Hematopoietic multipotent progenitor cell treated with erythropoietin and hydrocortisone succinate and interleukin-3 and kit ligand, for 6 days (in vitro differentiated cells): ENCODE measurements at regions not wholly inside any gene's neighbourhood (a gene's known extent, or its start where the extent isn't known, plus 50 kb on each side); places are given as distances from the start of the nearest gene placed in this dataset.
"Not testable (repeated sequence)": the region's sequence is repeated elsewhere in the genome, so short reads cannot be mapped to it uniquely, and the experiment has no call there.

Experiments used
- DNase-seq: peaks from one replicate; pipeline ENCODE4 v3.0.0-alpha.2; 2015

DNA sequence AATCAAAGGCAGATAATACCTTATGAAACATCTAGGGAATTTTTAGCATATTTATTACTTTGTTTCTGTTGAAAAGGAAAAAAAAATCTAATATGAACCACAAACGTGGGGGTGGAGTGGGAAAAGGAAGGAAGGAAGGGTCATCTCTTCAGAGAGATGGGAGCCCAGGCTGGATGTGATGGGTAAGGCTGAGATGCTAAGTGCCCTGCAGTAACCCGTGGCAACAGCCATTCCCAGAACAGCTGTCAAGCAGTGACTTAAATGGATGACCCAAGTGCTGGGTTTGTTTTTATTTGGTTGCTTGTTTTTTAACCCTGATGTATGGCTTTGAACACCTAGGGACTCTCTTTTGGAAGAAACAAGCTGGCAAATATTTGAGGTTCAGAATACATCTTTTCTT is 50.7 kb upstream of the KLF7 start:
- DNase-seq, result no peak

DNA sequence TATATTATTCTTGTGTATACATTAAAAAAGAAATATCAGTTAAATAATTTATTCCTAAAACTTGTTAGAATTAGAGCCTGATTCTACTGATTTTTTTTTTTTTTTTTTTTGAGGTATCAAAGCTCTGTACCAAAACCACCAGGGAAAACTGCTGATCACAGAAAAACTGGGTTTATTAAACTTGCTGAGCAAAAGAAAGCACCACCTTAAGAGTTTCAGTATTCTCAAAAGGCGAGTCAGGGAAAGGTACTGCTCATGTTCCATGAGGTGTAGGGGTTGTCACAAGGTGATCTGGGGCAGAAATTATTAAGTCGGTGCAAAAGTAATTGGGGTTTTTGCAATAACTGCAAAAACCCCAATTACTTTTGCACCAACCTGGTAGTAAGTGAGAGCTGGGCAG is 51.7 kb upstream of the KLF7 start:
- no peak for DNase-seq

DNA sequence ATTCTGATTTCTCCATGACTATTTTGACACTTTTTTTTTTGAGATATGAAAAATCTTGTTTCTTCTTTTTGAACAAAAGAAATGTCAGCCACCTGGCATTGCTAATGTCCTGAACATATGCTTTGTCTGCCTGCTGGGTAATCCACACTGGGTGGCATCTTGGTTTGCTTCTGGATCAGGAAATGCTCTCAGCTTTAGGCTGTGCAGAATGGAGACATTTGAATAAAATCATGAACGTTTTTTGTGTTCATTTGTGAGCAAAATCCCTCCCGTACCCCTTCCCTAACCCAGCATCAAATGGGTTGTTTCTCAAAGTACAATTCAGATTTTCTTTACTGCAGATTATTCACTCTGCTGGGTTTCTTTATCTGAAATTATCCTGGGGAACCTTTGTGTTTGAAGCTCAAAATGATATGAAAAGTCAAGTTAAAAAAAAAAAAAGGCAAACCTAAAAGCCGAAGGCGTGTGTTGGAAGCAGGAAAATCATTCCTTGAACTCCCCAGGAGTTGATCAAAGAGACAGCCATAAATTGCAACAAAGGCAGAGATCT is 53.4 kb upstream of the KLF7 start:
- no peak for DNase-seq

DNA sequence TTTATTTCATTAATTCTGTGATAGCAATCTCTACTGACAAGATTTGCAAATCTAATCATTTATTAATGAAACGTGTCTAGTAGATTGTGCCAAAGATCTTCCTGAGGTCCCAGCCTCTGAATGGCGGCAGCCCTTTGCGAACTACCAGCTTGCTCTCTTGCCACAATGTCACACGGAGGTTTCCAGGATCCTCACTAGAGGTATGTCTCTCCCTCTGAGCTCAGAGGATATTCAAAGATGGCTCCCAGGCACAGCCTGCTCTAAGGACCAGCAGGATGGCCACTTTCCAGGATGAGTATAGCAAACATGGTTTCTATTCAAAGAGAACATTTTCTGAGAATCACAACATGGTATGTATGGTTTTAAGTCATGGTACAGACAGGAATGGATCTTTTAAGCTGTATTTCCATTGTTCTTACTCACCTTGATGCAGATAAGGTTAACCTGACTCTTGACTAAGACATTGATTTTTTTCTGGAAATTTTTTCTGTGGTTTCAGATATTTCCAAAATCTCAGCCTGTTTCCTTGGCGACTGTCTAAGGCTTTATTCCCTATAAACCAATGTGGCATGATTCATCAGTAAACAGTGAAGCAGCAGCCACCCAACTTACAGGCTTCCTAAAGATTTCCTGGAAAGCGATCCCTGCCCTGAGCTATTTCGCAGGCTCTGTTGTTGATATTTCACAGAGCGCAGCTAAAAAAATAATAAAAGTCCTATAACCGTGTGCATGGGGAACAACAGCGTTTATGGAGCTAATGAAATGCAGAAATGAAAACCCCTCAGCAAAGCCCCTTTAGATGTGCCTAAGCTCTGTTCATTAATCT is 54.1 kb upstream of the KLF7 start:
- no peak for DNase-seq

GRCh38 chr2:207221731-207222130 is 56.0 kb upstream of the KLF7 start:
- DNase-seq, result no peak

DNA sequence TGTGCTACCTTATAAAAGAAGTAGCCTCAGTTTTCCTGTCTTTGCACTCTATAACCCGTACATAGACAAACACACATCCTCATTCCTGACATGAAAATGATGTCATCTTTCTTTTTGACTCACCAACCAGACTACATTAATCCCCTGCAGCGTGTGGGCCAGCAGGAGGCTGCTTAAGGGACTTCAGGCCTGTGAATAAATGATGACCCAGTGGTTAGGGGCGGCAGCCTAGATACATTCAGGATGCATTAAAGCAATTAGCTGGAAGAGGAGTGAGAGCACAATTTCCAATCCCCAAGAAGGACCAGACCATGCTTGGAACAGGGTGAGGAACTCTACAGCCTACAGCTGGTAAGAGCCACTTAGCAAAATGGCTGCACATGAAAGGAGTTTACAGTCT is 57.3 kb upstream of the KLF7 start:
- DNase-seq, result no peak

DNA sequence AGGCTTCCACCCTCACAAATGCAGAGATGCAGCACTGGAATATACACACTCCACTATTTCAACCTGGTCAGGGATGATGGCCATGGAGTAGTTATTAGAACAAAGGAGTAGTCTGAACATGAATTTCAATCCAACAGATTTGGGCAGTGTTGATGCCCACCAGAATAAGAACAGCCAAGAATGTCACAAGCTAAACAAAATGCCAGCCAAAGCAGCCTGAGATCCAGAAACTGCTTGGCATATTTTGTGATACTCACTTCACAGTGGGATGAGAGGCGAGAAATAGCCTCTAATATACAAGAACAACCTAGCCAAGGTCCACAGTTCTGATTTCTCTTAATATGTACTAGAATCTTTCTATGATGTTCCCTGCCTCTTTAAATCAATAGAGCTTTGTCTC is 58.6 kb upstream of the KLF7 start:
- DNase-seq, result no peak

DNA sequence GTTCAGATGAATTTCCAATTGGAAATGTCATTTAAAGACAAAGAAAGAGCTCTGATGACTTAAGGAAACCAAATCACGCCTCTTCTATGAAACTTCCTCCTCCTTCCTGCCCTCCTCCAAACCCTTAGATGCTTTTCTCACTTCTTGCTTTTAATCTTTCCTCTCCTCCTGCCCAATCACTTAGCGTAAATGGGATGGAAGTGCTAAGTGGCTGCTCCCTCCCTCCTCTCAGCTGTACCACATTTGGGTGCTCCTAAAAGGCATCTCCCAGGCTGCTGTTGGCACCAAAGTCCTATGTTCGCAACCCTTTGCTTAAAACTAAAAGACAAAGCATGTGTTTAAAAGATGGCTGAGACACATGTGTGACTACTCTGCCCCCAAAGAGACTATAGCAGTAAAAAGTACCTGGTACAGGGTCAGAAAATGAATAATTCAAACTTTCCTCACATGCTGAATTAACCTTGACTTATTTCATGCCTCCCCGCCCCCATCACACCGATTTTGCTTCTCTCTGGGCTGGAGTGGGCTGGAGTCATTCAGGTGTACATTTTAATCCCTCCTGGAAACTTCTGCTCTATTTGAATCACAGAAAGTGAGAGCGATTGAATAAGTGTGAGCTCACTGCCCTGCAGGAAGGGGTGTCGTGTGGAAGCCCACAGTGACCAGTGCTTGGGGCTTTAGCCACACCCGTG is 59.2 kb upstream of the KLF7 start:
- DNase-seq, result no peak

GRCh38 chr2:207225773-207226172 is 60.0 kb upstream of the KLF7 start:
- no peak for DNase-seq

GRCh38 chr2:207226243-207226642 is 60.5 kb upstream of the KLF7 start:
- DNase-seq, result no peak

DNA sequence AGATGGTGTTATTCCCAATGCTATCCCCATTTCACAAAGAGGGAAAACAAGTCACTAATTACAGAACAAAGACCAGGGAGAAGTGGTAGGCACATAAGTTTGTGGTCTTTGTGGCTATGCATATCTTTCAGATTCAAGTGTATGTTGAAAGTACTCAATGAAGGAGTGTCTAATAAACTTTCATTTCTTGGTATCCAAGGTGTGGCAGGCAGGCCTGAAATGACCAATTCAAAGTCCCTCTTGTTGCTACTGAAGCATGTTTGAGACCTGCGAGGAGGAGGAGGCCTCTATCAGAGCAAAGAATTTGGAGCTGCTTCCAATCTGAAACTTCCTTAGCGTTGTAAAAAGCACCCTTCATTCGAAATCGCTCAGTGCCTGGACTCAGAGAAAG is 60.9 kb upstream of the KLF7 start:
- no peak for DNase-seq

GRCh38 chr2:207227062-207227748 is 61.5 kb upstream of the KLF7 start:
- DNase-seq, result no peak

GRCh38 chr2:207227749-207228145 is 62.0 kb upstream of the KLF7 start:
- DNase-seq, result no peak

DNA sequence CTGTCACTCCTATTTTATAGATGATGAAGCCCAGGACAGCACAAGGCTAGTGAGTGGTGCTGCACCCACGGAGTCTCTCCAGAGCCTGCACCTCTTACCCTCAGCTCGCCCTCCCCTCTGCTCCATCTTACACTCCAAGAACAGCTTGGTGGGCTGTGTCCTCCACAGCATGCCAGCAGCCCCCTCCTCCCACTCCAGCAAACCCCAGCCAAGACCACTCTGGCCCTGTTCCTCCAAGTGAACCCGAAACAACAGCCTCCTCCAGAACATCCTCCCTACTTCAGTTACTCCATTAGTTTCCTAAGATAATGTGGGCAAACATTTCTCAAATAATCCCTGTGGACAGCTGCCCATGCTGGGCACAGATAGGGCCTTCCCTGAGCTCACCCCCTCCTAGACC is 62.7 kb upstream of the KLF7 start:
- no peak for DNase-seq

DNA sequence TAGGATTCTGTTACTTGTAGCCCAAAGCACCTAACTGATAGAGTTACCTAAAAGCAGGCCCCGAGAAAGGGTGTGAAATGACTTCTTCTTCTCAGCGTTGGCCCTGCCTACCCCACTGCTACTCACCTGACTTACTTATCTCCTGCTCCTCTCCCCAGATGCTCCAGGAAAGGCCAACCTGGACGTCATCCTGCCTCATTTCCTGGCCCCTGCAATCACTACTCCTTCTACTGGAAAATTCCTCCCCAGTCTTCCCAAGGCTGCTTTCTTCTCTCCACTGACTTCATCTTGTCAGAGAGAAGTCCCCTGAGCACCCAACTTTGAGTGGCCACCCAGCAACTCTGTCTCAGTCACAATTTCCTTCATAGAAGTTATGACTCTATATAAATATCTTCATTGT is 63.4 kb upstream of the KLF7 start:
- DNase-seq, result no peak

GRCh38 chr2:207230261-207231105 is 64.7 kb upstream of the KLF7 start:
- peak; percentile 67 for DNase-seq

GRCh38 chr2:207231106-207231865 is 65.5 kb upstream of the KLF7 start:
- DNase-seq, result no peak

DNA sequence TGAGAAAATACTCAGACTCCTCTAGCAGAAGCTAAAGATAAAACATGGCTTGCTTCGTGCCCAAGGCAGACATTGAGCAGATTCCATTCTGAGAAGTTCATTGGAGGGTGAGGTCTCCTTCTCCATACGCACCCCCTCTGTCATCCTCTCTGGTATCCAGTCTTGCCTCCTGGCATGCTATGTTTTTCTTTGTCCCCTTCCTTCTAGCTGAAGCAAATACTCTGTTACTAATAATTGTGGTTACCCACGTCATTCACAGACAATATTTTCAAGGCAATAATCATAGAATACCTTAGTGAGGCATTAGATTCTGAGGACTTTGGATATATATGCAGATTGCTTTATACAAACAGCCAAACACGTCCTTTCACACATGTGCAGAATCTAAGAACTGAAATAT is 66.2 kb upstream of the KLF7 start:
- no peak for DNase-seq

- DNase-seq, result not testable (repeated sequence)
Measured at GRCh38 chr2:207233141-207233540, 67.4 kb upstream of the KLF7 start.

- DNase-seq, result peak; percentile 58
Measured at GRCh38 chr2:207233731-207234130, 68.0 kb upstream of the KLF7 start.

- DNase-seq, result no peak
Measured at GRCh38 chr2:207235621-207236020, 69.9 kb upstream of the KLF7 start.
